NCI-H1436 treated with DMSO at 0.1 percent for 48 hours (cell line): ENCODE measurements at regions not wholly inside any gene's neighbourhood (a gene's known extent, or its start where the extent isn't known, plus 50 kb on each side); places are given as distances from the start of the nearest gene placed in this dataset.

Experiments used
- DNase-seq: peaks from one replicate; lab custom pipeline; 2025; lab: John Stamatoyannopoulos, UW

GRCh38 chr2:64402876-64403275 lies 51.1 kb upstream of the LGALSL start:
- DNase-seq, result no peak

- DNase-seq, result no peak
Measured at GRCh38 chr2:64403426-64403825, 50.5 kb upstream of the LGALSL start.

DNA sequence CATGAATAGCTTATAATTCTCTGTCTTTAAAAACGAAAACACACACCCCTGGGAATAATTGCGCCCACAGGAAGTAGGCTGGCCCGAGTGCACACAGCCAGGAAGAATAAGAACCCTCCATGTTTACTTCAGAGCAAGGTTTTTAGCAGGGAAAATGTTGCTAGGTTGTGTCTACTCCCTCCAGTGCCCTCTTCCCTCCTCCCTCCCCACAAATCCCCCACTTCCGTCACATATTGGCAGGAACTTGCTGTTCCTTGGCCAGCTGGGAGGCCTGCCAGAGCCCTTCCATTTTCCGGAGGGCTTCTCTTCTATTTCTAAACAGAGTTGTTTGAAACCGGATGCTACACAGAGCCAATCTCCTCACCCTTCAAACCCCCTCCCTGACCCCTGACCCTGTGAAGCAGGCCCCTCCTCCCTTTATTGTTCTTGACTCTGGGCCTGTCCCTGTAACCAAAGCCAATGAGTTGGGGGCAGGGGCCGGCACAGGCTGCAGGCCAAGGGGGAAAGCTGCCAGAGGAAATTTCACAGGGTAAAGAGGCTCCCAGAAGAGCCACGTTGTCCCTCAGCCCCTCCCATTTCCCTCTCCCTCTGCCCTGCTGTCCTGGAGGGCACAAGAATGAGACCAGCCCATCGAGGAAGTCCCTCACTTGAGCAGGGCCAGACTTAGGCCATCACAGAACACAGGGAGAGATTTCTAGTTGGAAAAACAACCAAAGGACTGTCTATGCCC lies 49.8 kb upstream of the LGALSL start:
- no peak for DNase-seq
